CD14-positive monocyte (primary cell): ENCODE measurements at regions not wholly inside any gene's neighbourhood (a gene's known extent, or its start where the extent isn't known, plus 50 kb on each side); places are given as distances from the start of the nearest gene placed in this dataset.
A peak's percentile ranks its signal among the peaks of the same experiment; 100 is the strongest.

ENCODE experiments used
- DNase-seq, 3 donors: peaks; one replicate each; pipeline ENCODE4 v3.0.0-alpha.2; 2011 to 2022
- H2AFZ ChIP-seq: 2 replicates; pipeline ENCODE4 v1.6.0; 2012; ENCODE audit warnings: mild to moderate bottlenecking, low read depth, low read length, inconsistent platforms; ENCODE audit not compliant: insufficient read depth, poor library complexity, severe bottlenecking
- H3K27ac ChIP-seq, 2 donors: 1 replicate in 1 of 2; 2 replicates in 1 of 2; pipeline ENCODE4 v1.5.1; 2012 to 2013; ENCODE audit warnings: low read length in 2 of 2, control low read depth in 1 of 2, inconsistent platforms in 1 of 2, low read depth in 1 of 2, mild to moderate bottlenecking in 1 of 2
- H3K27me3 ChIP-seq, 2 donors: one replicate each; pipeline versions ENCODE4 v1.6.0 to v1.6.1; 2011 to 2013; ENCODE audit warnings: low read length in 2 of 2; ENCODE audit not compliant: control insufficient read depth in 2 of 2, insufficient read depth in 2 of 2
- H3K36me3 ChIP-seq, 2 donors: replicated peaks in 1 of 2; 1 replicate in 1 of 2; 2 replicates in 1 of 2; pipeline versions ENCODE4 v1.5.1 to v1.6.1; 2012 to 2013; ENCODE audit warnings: low read length in 2 of 2, control low read depth in 1 of 2, inconsistent platforms in 1 of 2, mild to moderate bottlenecking in 1 of 2; ENCODE audit not compliant: insufficient read depth in 2 of 2, control insufficient read depth in 1 of 2
- H3K4me1 ChIP-seq, 2 donors: 1 replicate in 1 of 2; 2 replicates in 1 of 2; pipeline versions ENCODE4 v1.5.1 to v1.6.1; 2012 to 2013; ENCODE audit warnings: low read length in 2 of 2, control low read depth in 1 of 2, inconsistent platforms in 1 of 2, mild to moderate bottlenecking in 1 of 2, moderate library complexity in 1 of 2; ENCODE audit not compliant: insufficient read depth in 2 of 2, control insufficient read depth in 1 of 2
- H3K4me2 ChIP-seq: replicated peaks from 2 replicates; pipeline ENCODE3; 2012; ENCODE audit warnings: low read length, moderate library complexity, mild to moderate bottlenecking; ENCODE audit not compliant: poor library complexity, severe bottlenecking; ENCODE audit errors: extremely low read depth
- H3K4me3 ChIP-seq, 3 experiments: fragments of 200-600 bp in 1 of 3; sonication (generic) in 1 of 3; replicated peaks in 1 of 3; 1 replicate in 2 of 3; 2 replicates in 1 of 3; pipeline ENCODE4 v1.5.1; 2011 to 2013; ENCODE audit warnings: low read length in 3 of 3, mild to moderate bottlenecking in 3 of 3, control low read depth in 2 of 3, low read depth in 2 of 3, inconsistent platforms in 1 of 3, moderate library complexity in 1 of 3
- H3K79me2 ChIP-seq: 2 replicates; pipeline ENCODE4 v1.6.0; 2012; ENCODE audit warnings: mild to moderate bottlenecking, control low read depth, inconsistent platforms, low read length, moderate library complexity; ENCODE audit not compliant: insufficient read depth
- H3K9ac ChIP-seq: 2 replicates; pipeline ENCODE4 v1.6.0; 2017; ENCODE audit warnings: low read length, mild to moderate bottlenecking; ENCODE audit not compliant: insufficient read depth, poor library complexity, severe bottlenecking
- H3K9me3 ChIP-seq, 2 donors: replicated peaks in 1 of 2; 1 replicate in 1 of 2; 2 replicates in 1 of 2; pipeline versions ENCODE4 v1.5.1 to v1.6.1; 2012 to 2013; ENCODE audit warnings: low read length in 2 of 2, control low read depth in 1 of 2; ENCODE audit not compliant: control insufficient read depth in 1 of 2, insufficient read depth in 1 of 2
- H4K20me1 ChIP-seq: 2 replicates; pipeline ENCODE4 v1.6.0; 2012; ENCODE audit warnings: mild to moderate bottlenecking, low read length, control low read depth, moderate library complexity; ENCODE audit not compliant: insufficient read depth
- H3K27ac Mint-ChIP-seq, 7 donors: one replicate each; pipeline ENCODE4 v1.8.0; 2020; ENCODE audit warnings: mild to moderate bottlenecking in 7 of 7, mixed read lengths in 7 of 7, moderate library complexity in 6 of 7, inconsistent platforms in 2 of 7
- H3K27me3 Mint-ChIP-seq, 3 donors: one replicate each; pipeline ENCODE4 v1.8.0; 2021 to 2022; ENCODE audit warnings: low read depth in 3 of 3, mild to moderate bottlenecking in 3 of 3, mixed read lengths in 3 of 3, moderate library complexity in 3 of 3, inconsistent platforms in 1 of 3
- H3K36me3 Mint-ChIP-seq, 2 donors: one replicate each; pipeline ENCODE4 v1.8.0; 2020; ENCODE audit warnings: mixed read lengths in 2 of 2, inconsistent platforms in 1 of 2, mild to moderate bottlenecking in 1 of 2
- H3K4me1 Mint-ChIP-seq: one replicate; pipeline ENCODE4 v1.8.0; 2020; ENCODE audit warnings: mild to moderate bottlenecking, mixed read lengths
- H3K4me3 Mint-ChIP-seq, 2 donors: one replicate each; pipeline ENCODE4 v1.8.0; 2020; ENCODE audit warnings: mild to moderate bottlenecking in 2 of 2, mixed read lengths in 2 of 2, moderate library complexity in 1 of 2
- H3K9me3 Mint-ChIP-seq, 7 donors: one replicate each; pipeline ENCODE4 v1.8.0; 2020 to 2022; ENCODE audit warnings: mixed read lengths in 7 of 7, mild to moderate bottlenecking in 6 of 7, moderate library complexity in 6 of 7, inconsistent platforms in 2 of 7
- WGBS: methylation state at CpG from one replicate; pipeline ENCODE4 v1.1.5; 2013; ENCODE audit warnings: missing lambda C conversion rate; ENCODE audit not compliant: insufficient coverage; 5-methylcytosine and 5-hydroxymethylcytosine counted together
- intact Hi-C, 2 donors: fragments of 100-400 bp; cut with micrococcal nuclease; formaldehyde crosslinking; loops; one replicate each; pipeline versions ENCODE4 v1.15.0 to v1.15.1; 2023
- TF ChIP-seq, protein P1 (sequence below): fragments of 200-600 bp; IDR thresholded peaks from one replicate; pipeline ENCODE4 v1.8.0; 2022; ENCODE audit warnings: antibody characterized with exemption, mild to moderate bottlenecking

GRCh38 chr11:30128269-30128932, 102.4 kb upstream of the FSHB start:
- Histone ChIP-seq H3K4me2 (no peak overlapping the region), H3K9me3 (no peaks in the 10 kb centered on the region), H2AFZ (no peak overlapping the region), H3K4me1 (no peaks in the 10 kb centered on the region), H3K36me3 (no peaks in the 10 kb centered on the region), H3K27ac (no peak overlapping the region), H3K9ac (no peak overlapping the region), H4K20me1 (no peaks in the 10 kb centered on the region), H3K4me3 (no peak overlapping the region), H3K79me2 (no peaks in the 10 kb centered on the region), H3K27me3 (no peaks in the 10 kb centered on the region)
- no CpG with 5 or more reads among the region's 3 CpGs for WGBS
- Mint-ChIP-seq H3K36me3 (no peaks in the 10 kb centered on the region), H3K27ac (no peak overlapping the region), H3K9me3 (peaks cover 0 to 2% (median 0%) of the 10 kb centered on the region in 7 donors), H3K4me3 (no peak overlapping the region), H3K4me1 (no peaks in the 10 kb centered on the region), H3K27me3 (peaks cover 0 to 2% (median 2%) of the 10 kb centered on the region in 3 donors)
- no peak for DNase-seq
- intact Hi-C loops: no loop called here
- TF ChIP-seq, protein P1, sequence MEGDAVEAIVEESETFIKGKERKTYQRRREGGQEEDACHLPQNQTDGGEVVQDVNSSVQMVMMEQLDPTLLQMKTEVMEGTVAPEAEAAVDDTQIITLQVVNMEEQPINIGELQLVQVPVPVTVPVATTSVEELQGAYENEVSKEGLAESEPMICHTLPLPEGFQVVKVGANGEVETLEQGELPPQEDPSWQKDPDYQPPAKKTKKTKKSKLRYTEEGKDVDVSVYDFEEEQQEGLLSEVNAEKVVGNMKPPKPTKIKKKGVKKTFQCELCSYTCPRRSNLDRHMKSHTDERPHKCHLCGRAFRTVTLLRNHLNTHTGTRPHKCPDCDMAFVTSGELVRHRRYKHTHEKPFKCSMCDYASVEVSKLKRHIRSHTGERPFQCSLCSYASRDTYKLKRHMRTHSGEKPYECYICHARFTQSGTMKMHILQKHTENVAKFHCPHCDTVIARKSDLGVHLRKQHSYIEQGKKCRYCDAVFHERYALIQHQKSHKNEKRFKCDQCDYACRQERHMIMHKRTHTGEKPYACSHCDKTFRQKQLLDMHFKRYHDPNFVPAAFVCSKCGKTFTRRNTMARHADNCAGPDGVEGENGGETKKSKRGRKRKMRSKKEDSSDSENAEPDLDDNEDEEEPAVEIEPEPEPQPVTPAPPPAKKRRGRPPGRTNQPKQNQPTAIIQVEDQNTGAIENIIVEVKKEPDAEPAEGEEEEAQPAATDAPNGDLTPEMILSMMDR: peak; percentile 39

DNA sequence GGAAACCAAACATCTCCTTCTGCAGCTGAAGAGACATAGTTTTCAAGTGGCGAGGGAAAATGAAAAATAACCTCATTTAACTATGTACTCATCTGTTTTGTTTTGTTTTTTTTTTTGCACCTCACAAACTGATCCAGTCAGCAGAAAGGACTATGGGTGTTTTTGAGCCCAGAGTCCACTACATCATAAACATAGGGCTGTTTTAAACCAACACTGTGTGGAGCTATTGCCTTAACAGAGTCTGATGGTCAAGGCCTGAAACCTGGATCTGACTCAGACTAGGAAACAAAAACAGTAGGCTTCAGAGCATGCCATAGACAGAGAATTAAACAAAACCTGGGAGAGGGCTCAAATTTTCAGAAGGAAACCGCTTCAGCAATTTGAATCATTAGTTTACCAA, 99.3 kb upstream of the FSHB start:
- Histone ChIP-seq H3K79me2 (no peaks in the 10 kb centered on the region), H3K36me3 (no peaks in the 10 kb centered on the region), H2AFZ (no peak overlapping the region), H3K27me3 (no peaks in the 10 kb centered on the region), H3K4me2 (no peak overlapping the region), H3K4me1 (no peaks in the 10 kb centered on the region), H3K27ac (no peak overlapping the region), H3K9ac (no peak overlapping the region), H3K4me3 (no peak overlapping the region), H4K20me1 (no peaks in the 10 kb centered on the region), H3K9me3 (no peaks in the 10 kb centered on the region)
- H3K4me1 Mint-ChIP-seq: no peaks in the 10 kb centered on the region
- H3K4me3 Mint-ChIP-seq: no peak overlapping the region
- DNase-seq: no peak
- no CpG with 5 or more reads among the region's 2 CpGs for WGBS
- peaks cover 0 to 6% (median 0%) of the 10 kb centered on the region in 7 donors for H3K9me3 Mint-ChIP-seq
- intact Hi-C loops: no loop called here
- H3K27ac Mint-ChIP-seq: no peak overlapping the region
- peaks cover 0 to 2% (median 2%) of the 10 kb centered on the region in 3 donors for H3K27me3 Mint-ChIP-seq
- H3K36me3 Mint-ChIP-seq: no peaks in the 10 kb centered on the region
- TF ChIP-seq, protein P1: no peak
